NT2/D1 (cell line): ENCODE measurements at regions not wholly inside any gene's neighbourhood (a gene's known extent, or its start where the extent isn't known, plus 50 kb on each side); places are given as distances from the start of the nearest gene placed in this dataset.

Experiments used
- DNase-seq: peaks from one replicate; pipeline ENCODE4 v3.0.0-alpha.2; 2011; ENCODE audit warnings: low read depth, low spot score
- H3K27me3 ChIP-seq: 2 replicates; pipeline ENCODE4 v1.6.0; 2011; ENCODE audit warnings: mild to moderate bottlenecking; ENCODE audit not compliant: insufficient read length, insufficient read depth
- H3K36me3 ChIP-seq: 2 replicates; pipeline ENCODE4 v1.6.1; 2011; ENCODE audit warnings: mild to moderate bottlenecking, low read length, mixed read lengths; ENCODE audit not compliant: insufficient read depth, insufficient read length
- H3K4me1 ChIP-seq: 2 replicates; pipeline ENCODE4 v1.5.1; 2011; ENCODE audit not compliant: insufficient read depth, insufficient read length
- H3K4me3 ChIP-seq: 2 replicates; pipeline ENCODE4 v1.5.1; 2011; ENCODE audit warnings: low read depth; ENCODE audit not compliant: insufficient read length
- H3K9ac ChIP-seq: 2 replicates; pipeline ENCODE4 v1.6.0; 2011; ENCODE audit warnings: low read depth; ENCODE audit not compliant: insufficient read length
- H3K9me3 ChIP-seq: 2 replicates; pipeline ENCODE4 v1.5.1; 2011; ENCODE audit warnings: mild to moderate bottlenecking, low read length; ENCODE audit not compliant: insufficient read depth
- SUZ12 ChIP-seq: IDR thresholded peaks from 2 replicates; pipeline ENCODE4 v1.6.1; 2011; ENCODE audit not compliant: insufficient read length, insufficient read depth; ENCODE audit errors: extremely low read depth
- YY1 ChIP-seq: IDR thresholded peaks from 2 replicates; pipeline ENCODE4 v1.6.1; 2011; ENCODE audit not compliant: insufficient read length, insufficient read depth
- ZNF274 ChIP-seq: IDR thresholded peaks from 2 replicates; pipeline ENCODE4 v1.6.1; 2011; ENCODE audit warnings: mild to moderate bottlenecking, low read depth, low read length

DNA sequence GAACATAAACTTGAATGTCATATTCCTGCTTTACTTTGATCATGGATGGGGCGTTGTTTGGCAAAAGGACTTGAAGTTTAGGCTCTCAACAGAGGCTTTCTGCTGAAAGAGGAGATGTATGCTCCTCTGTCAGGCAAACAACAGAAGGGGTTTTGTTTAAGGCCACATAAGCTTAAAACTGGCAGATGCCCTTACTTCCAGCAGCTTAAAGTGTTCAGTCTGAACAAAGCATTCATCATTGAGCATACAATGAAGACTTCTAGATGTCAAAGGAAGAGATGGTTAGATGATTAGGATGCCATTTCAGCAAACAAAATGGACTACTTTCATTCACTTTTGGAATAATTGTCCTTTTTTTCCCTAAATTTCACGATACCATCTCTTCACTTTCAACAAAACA is 484.5 kb downstream of the SLITRK6 start:
- H3K4me1 ChIP-seq: no peaks in the 10 kb centered on the region
- H3K9ac ChIP-seq: no peak overlapping the region
- no peak overlapping the region for H3K4me3 ChIP-seq
- no peaks in the 10 kb centered on the region for H3K27me3 ChIP-seq
- no peaks in the 10 kb centered on the region for H3K9me3 ChIP-seq
- no peak for DNase-seq
- no peaks in the 10 kb centered on the region for H3K36me3 ChIP-seq
- TF ChIP-seq SUZ12 (no peak), ZNF274 (no peak), YY1 (no peak)

DNA sequence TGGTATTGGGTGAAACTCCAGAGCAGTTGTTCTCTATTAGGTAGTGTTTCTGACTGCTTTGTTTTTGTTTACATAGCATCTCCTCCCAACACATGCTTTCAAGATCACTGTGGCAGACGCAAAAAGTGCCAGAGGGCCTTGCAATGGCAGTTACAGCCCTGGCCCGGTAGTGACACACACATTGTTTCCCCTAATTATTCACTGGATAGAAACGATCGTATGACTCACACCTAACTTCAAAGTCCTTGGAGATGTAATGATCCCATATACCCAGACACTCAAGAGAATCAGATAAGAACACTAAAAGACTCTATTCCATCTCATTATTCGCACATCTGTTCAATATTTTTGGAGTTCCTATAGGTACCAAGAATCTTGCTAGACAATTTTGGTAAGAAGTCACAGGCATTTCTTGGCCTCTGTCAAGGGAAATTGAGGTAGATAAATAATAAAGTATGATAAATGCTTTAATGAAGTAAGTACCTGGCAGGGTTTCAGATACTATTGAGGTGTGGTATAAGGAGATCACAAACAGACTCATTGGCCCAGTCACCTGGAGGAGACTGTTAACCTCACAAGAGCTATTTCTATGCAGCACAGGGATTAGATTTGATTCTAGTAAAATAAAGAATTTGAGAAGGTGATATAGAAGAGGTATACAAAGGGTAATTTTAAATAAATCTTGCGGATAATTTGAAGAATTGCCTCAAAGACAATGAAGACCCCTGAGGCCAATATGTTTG is 485.3 kb downstream of the SLITRK6 start:
- no peaks in the 10 kb centered on the region for H3K27me3 ChIP-seq
- H3K9ac ChIP-seq: no peak overlapping the region
- no peaks in the 10 kb centered on the region for H3K36me3 ChIP-seq
- H3K9me3 ChIP-seq: no peaks in the 10 kb centered on the region
- no peak for DNase-seq
- no peaks in the 10 kb centered on the region for H3K4me1 ChIP-seq
- no peak overlapping the region for H3K4me3 ChIP-seq
- no peak for TF ChIP-seq ZNF274
- no peak for TF ChIP-seq SUZ12
- TF ChIP-seq YY1: no peak

DNA sequence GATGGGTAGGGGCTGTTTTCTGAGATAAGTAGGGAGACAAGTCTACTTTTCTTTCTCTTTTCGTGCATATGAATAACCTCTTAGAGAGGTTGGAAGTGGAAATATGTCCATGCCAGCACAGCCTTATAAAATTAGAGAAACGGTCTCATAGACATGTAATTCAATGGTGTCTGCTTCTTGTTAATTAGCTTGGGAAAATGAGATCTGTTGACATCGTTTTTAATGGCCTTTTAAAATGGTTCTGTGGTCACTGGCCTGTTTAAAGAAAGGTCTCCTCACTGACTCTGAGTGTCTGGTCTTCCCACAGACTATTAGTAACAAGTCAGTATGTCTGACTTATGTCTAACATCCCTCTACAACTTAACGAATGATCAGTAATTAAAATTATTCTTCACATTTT is 487.1 kb downstream of the SLITRK6 start:
- no peak for TF ChIP-seq SUZ12
- TF ChIP-seq ZNF274: no peak
- TF ChIP-seq YY1: no peak
- no peaks in the 10 kb centered on the region for H3K9me3 ChIP-seq
- no peak overlapping the region for H3K4me3 ChIP-seq
- no peaks in the 10 kb centered on the region for H3K4me1 ChIP-seq
- no peak for DNase-seq
- H3K36me3 ChIP-seq: no peaks in the 10 kb centered on the region
- no peak overlapping the region for H3K9ac ChIP-seq
- H3K27me3 ChIP-seq: no peaks in the 10 kb centered on the region

DNA sequence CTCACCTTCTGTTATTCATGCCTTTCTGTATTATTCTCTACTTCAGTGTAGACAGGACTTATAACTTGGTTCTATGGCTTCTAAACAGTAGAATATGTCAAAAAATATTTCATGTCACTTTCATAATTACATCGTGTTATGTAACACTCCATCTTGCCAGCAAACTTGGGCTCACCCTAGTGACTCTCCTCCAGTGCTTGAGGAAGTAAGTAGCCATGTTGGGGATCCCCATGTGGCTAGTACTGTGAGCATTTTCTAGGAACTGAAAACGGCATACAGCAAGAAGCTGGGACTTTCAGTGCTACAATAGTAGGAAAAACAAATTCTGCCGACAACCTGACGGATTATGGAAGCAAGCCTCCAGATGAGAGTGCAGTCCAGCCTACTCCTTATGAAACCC is 495.6 kb downstream of the SLITRK6 start:
- Histone ChIP-seq H3K9me3 (no peaks in the 10 kb centered on the region), H3K4me3 (no peak overlapping the region), H3K36me3 (no peaks in the 10 kb centered on the region), H3K9ac (no peak overlapping the region), H3K4me1 (no peaks in the 10 kb centered on the region), H3K27me3 (no peaks in the 10 kb centered on the region)
- TF ChIP-seq SUZ12 (no peak), YY1 (no peak), ZNF274 (no peak)
- DNase-seq: no peak

DNA sequence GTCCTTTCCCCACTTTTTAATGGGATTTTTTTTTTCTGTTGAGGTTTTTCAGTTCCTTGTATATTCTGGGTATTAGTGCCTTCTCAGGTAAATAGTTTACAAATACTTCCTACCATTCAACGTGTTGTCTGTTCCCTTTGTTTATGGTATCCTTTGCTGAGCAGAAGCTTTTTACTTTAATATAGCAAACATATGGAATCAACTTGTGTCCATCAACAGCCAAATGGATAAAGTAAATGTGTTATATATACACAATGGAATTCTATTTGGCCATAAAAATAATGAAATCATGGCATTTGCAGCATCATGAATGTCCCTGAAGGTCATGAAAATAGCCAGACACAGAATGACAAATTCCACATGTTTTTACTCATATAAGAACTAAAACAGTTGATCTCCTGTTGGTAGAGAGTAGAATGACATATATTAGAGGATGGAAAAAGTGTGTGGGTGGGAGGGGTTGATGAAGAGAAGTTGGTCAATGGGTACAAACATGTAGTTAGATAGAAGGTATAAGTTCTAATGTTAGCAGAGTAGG is 500.8 kb downstream of the SLITRK6 start:
- DNase-seq: no peak
- no peaks in the 10 kb centered on the region for H3K36me3 ChIP-seq
- no peak overlapping the region for H3K4me3 ChIP-seq
- no peaks in the 10 kb centered on the region for H3K27me3 ChIP-seq
- TF ChIP-seq YY1 (no peak), ZNF274 (no peak), SUZ12 (no peak)
- no peaks in the 10 kb centered on the region for H3K4me1 ChIP-seq
- no peaks in the 10 kb centered on the region for H3K9me3 ChIP-seq
- H3K9ac ChIP-seq: no peak overlapping the region

DNA sequence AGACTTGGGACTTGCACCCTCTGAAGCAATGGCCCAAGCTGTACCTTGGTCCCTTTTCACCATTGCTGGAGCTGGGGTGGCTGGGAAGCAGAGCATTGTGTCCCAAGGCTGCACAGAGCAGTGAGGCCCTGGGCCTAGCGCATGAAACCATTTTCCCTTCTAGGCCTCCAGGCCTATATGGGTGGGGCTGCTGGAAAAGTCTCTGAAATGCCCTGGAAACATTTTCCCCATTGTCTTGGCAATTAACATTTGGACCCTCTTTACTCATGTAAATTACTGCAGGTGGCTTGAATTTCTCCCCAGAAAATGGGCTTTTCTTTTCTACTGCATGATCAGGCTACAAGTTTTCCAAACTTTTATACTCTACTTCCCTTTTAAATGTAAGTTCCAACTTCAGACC is 510.5 kb downstream of the SLITRK6 start:
- TF ChIP-seq YY1 (no peak), ZNF274 (no peak), SUZ12 (no peak)
- Histone ChIP-seq H3K4me3 (no peak overlapping the region), H3K4me1 (no peaks in the 10 kb centered on the region), H3K9me3 (no peaks in the 10 kb centered on the region), H3K27me3 (no peaks in the 10 kb centered on the region), H3K9ac (no peak overlapping the region), H3K36me3 (no peaks in the 10 kb centered on the region)
- no peak for DNase-seq

DNA sequence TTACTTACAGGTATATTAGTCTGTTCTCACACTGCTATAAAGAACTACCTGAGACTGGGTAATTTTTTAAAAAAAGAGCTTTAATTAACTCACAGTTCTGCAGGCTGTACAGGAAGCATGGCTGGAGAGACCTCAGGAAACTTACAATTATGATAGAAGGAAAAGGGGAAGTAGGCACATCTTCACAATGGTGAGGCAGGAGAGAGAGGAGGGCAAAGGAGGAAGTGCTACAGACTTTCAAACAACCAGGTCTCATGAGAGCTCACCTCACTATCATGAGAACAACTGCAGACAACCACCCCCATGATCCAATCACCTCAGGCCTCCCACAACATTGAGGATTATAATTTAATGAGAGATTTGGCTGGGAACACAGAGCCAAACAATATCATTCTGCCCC is 511.7 kb downstream of the SLITRK6 start:
- Histone ChIP-seq H3K27me3 (no peaks in the 10 kb centered on the region), H3K36me3 (no peaks in the 10 kb centered on the region), H3K4me1 (no peaks in the 10 kb centered on the region), H3K4me3 (no peak overlapping the region), H3K9me3 (no peaks in the 10 kb centered on the region), H3K9ac (no peak overlapping the region)
- no peak for DNase-seq
- TF ChIP-seq ZNF274: no peak
- TF ChIP-seq SUZ12: no peak
- no peak for TF ChIP-seq YY1
